Cerebellar cortex (tissue), 1 donor: ENCODE measurements at regions not wholly inside any gene's neighbourhood (a gene's known extent, or its start where the extent isn't known, plus 50 kb on each side); places are given as distances from the start of the nearest gene placed in this dataset.

ENCODE experiments used
- DNase-seq: peaks from one replicate; pipeline ENCODE4 v3.0.0-alpha.2; 2015; ENCODE audit warnings: low spot score

GRCh38 chr20:51156041-51156982 is 133.4 kb upstream of the KCNG1 start:
- DNase-seq, result peak; percentile 68

DNA sequence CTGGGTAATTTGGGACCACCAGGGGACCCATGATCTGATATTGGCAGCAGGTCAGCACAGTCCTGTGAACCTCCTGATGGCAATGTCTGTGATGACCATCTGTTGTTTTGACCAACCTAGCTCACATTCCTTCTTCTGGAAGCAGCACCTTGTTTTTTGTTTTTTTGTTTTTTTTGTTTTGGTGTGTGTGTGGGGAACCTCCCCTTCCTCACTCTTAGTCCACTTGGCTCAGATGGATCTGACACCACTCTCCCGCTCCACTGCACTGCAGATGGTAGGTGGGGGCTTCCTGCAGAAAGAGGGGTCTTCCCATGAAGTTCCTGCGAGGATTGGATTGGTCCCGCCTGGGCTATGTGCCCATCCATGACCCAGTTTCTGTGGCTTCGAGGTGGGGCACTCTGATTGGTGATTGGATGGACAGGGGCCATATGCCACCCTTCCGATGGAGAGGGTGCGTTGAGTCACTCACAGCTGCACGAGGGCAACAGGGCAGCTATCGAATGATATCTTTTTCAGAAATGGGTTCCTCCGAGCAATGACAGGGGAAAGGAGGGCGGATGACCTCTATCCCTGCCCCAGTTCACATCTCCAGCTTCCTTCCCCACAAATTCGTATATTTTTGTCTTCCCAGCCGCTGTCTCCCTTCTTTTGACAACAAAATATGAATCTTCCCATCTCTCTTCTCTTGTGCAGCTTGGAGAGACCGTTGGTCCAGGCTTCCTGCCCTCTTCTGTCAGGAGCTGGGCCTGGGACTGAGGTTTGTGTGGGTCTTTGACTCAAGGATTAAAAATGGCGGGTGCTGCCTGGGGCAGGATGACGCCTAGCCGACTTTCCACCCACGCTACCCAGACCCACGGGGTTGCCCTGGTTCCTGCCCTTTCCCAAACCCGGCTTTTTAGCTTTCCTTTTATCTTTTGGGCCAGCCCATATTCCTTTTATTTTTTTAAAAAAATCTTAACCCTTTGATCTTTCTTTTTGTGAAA is 132.1 kb upstream of the KCNG1 start:
- DNase-seq, result peak; percentile 92

DNA sequence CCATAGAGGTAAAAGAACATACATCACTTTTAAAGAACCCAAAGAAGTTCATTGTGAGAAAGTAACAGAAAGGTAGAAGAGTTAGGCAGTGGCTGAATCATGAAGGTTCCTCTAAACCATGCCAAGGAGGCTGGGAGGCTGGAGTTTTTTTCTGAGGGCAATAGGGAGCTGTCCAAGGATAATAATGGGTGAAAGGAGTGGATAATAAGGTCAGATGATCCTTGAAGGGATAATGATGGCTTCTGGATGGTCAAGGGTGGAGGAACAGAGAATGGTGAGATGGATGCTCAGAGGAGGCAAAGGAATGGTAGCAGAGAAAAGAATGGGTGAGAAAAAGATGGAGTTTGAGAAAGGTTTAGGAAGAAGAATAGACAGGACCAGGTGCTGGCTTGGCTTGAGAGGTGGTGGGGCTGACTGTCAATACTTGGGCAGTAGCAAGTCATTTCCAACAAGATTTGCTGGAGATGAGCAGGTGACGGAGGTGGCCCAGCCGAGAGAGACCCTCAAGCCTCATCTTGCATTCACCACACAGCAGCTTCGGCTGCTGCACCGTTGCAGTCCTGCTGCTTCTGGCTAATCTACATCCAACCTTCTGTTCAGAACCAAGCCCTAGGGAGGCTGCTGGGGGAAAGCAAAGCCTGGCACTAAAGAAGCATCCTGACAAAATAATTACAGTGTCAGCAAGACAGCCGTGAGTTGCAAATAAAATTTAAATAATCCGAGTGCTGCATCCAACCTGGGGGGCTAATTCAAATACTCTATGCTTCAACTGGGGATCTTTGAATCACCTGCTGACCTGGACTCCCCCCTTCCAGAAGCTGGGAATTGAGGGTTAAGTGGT is 131.2 kb upstream of the KCNG1 start:
- DNase-seq, result peak; percentile 92

- DNase-seq, result no peak
Observed at GRCh38 chr20:51148941-51149340, 126.0 kb upstream of the KCNG1 start.

DNA sequence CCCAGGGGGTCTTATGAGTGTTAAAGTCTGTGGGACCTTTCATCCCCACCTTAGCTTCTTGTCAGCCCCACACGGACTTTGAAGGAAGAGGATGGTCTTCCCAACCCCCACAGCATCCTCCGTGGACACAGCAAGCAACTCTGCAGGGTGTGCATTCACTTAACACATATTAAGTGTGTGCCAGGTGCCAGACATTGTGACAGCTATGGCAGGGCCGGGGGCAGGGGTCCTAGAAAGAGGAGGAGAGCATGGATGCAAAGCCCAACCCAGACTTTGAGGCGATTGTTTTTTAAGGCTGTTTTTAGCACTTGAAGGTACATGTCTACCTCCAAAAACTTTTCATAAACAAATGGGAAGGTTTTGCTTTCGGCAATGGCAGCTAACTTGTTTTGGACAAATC is 121.6 kb upstream of the KCNG1 start:
- no peak for DNase-seq

GRCh38 chr20:51143652-51144051 is 120.7 kb upstream of the KCNG1 start:
- no peak for DNase-seq

GRCh38 chr20:51142448-51142847 is 119.5 kb upstream of the KCNG1 start:
- DNase-seq, result no peak

- no peak for DNase-seq
Observed at GRCh38 chr20:51140671-51141070, 117.8 kb upstream of the KCNG1 start.

DNA sequence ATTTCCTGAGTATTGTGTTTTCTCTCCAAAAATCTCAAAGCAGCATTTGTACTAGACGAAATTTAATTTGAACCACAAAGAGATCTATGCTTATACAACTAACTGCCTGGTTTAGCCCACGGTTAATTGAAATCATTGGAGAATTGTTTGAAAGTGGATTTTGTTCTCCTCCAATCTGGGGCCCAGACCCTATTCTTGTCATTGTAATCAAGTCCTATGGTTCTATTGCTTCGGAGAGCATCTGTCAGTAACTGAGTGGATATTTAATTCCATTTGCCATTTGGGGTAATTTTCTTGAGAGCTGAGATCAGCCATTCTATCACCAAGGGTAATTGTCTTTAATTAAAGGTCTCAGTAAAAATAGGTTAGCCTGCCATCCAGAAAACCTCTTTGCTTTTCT is 117.0 kb upstream of the KCNG1 start:
- DNase-seq, result no peak

DNA sequence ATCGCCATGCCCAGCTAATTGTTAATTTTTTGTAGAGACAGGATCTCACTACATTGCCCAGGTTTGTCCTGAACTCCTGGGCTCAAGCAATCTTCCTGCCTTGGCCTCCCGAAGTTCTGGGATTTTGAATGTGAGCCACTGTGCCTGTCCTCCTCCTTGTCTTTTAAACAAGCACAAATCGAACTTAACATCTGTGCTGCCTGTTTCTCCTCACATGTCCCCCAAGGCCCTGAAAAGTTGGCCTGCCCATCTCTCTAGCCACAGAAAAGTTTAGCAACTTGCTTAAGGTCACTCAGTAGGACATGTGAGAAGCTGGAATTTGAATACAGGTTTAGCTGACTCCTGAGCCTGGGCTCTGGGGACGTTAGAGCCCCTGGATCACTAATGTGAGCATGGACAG is 115.7 kb upstream of the KCNG1 start:
- no peak for DNase-seq

GRCh38 chr20:51137461-51137860 is 114.6 kb upstream of the KCNG1 start:
- no peak for DNase-seq

GRCh38 chr20:51135926-51136715 is 113.2 kb upstream of the KCNG1 start:
- DNase-seq, result no peak

DNA sequence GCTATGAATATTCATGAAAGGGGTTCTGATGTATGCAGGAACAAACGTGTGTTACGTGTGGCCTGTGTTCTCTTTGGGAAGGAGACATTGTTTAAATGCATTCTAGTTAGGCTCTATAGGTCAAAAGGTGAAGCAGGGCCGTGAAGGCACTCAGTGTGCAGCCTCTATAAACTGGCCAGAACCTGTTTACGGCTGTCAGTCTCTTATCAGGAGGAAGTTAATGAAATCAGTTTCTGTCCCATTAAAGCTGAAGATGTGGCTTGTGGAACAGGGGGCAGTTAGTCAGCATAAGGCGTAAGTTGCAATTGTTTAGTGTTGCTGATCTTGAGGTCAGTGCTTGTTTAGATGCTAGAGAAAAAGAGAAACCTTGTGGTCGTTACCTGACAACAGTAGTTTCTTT is 111.5 kb upstream of the KCNG1 start:
- no peak for DNase-seq

- no peak for DNase-seq
Observed at GRCh38 chr20:51132279-51132678, 109.4 kb upstream of the KCNG1 start.

DNA sequence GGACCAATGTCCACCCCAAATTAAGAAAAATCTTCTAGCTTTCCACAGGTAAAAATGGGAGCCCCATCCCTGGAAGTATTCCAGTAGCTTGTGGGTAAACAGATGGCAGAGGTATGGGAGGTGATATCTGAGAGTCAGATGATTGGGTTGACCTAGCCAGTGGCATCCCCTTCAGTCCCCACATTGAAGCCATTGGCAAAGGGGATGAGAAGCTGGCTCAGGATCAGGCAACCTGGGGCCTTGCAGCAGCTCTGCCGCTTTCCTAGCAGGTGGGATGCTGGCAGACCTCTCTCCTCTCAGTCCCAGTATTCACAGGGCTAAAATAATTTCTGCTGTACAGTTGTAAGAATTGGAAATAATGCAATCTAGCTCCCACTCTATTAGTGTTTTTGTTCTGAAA is 108.9 kb upstream of the KCNG1 start:
- DNase-seq, result peak; percentile 96

DNA sequence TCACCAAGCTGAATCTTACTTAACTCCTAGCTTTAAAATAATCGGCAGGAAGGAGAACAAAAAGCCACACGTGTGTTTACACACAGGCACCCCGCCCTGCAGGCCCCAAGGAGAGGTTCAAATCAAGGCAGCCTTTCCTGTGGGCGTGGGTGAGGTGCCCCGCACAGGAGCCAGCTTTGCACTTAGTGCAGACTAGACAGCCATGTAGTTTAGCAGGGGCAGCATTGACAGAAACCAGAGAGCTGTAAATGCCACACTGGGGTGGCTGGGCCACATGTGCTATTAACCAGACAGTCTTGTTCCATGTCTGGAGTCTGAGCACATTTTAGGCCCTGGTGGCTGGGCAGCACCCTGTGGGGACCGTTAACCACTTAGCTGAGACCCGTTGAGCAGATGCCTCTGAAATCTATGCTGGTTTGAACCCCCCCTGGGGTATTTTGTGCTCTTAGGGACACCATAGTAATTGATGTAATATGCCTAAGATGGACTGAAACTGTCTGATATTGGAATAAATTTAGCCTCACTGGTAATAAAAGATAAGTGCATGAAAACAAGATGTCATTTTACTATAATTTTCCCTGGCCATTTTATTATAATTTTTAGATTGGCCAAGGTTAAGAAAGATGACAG is 106.4 kb upstream of the KCNG1 start:
- no peak for DNase-seq

DNA sequence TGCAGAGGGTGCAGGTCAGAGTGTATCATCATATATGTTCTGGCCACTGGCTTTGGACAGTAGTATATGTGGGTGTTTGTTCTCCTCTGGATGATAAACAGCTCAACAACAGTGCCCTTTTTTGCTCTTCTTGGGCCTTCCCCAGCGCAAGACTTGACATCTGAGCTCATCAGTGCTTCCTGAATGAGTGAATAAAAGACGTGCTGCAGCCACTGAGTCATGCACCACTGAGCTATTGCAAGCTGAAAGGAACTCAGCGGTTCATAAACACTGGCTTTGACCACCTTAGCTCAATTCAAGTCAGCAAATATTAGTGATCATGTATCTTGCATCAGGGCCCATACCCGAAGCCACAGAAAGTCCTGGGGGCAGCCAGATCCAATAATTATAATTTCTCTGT is 105.3 kb upstream of the KCNG1 start:
- no peak for DNase-seq

GRCh38 chr20:51127713-51128112 is 104.8 kb upstream of the KCNG1 start:
- DNase-seq, result no peak

DNA sequence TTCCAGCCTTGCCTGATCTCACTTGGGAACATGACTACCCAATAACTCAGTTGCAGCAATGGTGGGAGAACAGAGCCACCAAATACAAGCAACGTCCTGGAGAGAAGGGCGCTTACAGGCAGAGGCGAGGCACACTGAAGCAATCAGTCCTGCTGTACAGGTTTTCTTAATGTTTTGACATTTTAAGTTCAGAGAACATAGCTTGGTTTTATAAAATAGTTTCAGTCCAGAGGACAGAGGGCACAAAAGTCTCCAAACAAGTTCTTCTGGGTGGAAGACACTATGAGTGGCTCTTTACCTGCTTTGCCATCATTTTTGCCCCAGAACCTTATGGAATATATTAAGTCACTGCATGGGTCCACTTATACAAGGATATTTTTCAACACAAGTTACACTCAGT is 103.4 kb upstream of the KCNG1 start:
- no peak for DNase-seq

- DNase-seq, result no peak
Observed at GRCh38 chr20:51125780-51126179, 102.9 kb upstream of the KCNG1 start.

DNA sequence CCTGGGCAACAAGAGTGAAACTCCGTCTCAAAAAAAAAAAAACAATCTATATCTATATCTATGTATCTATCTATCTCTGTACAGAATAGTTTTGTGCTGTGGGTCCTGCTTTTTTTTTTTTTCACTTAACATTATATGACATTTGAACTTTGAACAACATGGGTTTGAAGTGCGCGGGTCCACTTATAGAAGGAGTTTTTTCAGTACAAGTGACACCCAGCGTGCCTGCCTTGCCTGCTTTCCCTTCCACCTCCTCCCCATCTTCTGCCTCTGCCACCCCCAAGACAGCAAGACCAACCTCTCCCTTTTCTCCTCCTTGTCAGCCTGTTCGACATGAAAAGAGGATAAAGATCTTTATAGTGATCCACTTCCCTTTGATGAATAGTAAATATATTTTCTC is 102.2 kb upstream of the KCNG1 start:
- DNase-seq, result no peak
